Progenitor cell of endocrine pancreas (in vitro differentiated cells): ENCODE measurements at regions not wholly inside any gene's neighbourhood (a gene's known extent, or its start where the extent isn't known, plus 50 kb on each side); places are given as distances from the start of the nearest gene placed in this dataset.

Experiments
- DNase-seq: peaks from one replicate; pipeline ENCODE4 v3.0.0; 2021; ENCODE audit warnings: low spot score; ENCODE audit not compliant: unreplicated experiment
- H3K27ac Mint-ChIP-seq: 2 replicates; pipeline ENCODE4 v1.8.0; 2021; ENCODE audit warnings: mild to moderate bottlenecking, moderate library complexity, mixed read lengths
- H3K27me3 Mint-ChIP-seq: 2 replicates; pipeline ENCODE4 v1.8.0; 2021; ENCODE audit warnings: mixed read lengths
- H3K36me3 Mint-ChIP-seq: 2 replicates; pipeline ENCODE4 v1.8.0; 2022; ENCODE audit warnings: mixed read lengths; ENCODE audit not compliant: insufficient read depth
- H3K4me1 Mint-ChIP-seq: 2 replicates; pipeline ENCODE4 v1.8.0; 2021; ENCODE audit warnings: low read depth, mixed read lengths
- H3K4me3 Mint-ChIP-seq: 2 replicates; pipeline ENCODE4 v1.8.0; 2021; ENCODE audit warnings: low read depth, mild to moderate bottlenecking, moderate library complexity, mixed read lengths
- H3K9me3 Mint-ChIP-seq: 2 replicates; pipeline ENCODE4 v1.8.0; 2021; ENCODE audit warnings: low read depth, mixed read lengths
- TF ChIP-seq, protein P1 (sequence below): fragments of 200-600 bp; sonication (generic); IDR thresholded peaks from one replicate; pipeline ENCODE4 v1.5.0; 2021; ENCODE audit warnings: antibody characterized with exemption, mild to moderate bottlenecking; ENCODE audit not compliant: unreplicated experiment

DNA sequence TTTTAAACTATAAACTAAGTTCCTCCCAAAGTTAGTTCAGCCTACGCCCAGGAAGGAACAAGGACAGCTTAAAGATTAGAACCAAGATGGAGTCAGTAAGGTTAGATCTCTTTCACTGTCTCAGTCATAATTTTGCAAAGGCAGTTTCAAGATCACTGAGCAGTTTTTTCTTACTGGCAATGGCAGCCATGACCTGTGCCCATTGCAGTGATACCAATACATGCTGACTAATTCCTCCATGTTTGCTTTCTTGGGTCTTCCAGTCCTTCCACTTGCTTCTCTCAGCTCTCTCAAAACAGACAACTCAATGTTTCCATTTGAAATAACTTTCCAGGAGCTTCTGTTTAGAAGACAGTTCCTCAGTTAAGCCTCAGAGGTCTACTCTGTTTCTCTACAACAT, 79.5 kb downstream of the PCDH18 start:
- Mint-ChIP-seq H3K4me3 (no peak overlapping the region), H3K9me3 (no peaks in the 10 kb centered on the region), H3K27me3 (no peaks in the 10 kb centered on the region), H3K4me1 (peaks cover 3% of the 10 kb centered on the region), H3K27ac (no peak overlapping the region), H3K36me3 (no peaks in the 10 kb centered on the region)
- DNase-seq = no peak
- TF ChIP-seq, protein P1, sequence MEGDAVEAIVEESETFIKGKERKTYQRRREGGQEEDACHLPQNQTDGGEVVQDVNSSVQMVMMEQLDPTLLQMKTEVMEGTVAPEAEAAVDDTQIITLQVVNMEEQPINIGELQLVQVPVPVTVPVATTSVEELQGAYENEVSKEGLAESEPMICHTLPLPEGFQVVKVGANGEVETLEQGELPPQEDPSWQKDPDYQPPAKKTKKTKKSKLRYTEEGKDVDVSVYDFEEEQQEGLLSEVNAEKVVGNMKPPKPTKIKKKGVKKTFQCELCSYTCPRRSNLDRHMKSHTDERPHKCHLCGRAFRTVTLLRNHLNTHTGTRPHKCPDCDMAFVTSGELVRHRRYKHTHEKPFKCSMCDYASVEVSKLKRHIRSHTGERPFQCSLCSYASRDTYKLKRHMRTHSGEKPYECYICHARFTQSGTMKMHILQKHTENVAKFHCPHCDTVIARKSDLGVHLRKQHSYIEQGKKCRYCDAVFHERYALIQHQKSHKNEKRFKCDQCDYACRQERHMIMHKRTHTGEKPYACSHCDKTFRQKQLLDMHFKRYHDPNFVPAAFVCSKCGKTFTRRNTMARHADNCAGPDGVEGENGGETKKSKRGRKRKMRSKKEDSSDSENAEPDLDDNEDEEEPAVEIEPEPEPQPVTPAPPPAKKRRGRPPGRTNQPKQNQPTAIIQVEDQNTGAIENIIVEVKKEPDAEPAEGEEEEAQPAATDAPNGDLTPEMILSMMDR = no peak

DNA sequence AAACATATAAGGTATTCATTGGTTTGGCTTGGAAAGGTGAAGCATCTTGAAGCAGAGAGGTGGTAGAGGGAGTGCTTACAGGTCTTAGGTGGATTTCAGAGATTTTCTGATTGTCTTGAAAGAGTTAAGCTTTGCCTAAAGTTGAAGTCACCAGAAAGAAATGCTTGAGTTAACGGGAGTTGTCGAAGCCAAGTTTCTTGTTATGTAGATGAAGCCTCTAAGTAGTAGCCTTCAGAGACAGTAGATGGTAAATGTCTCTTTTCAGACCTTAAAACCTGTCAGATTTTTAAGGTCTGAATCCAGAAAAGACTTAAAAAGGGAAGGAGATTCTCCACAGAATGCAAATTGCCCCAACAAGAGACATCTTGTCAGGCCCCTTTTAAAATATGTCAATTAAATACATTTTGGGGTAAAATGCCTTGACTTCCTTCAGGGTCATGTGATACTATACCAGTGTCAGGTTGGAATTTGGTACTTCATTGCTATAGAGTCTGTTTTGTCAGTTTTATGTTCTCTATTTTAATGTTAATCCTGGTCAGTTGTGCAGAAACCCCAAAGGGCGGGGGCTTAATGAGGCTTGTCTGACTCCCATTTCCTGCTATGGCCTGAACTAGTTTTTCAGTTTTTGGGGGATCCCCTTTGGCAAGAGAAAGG, 81.0 kb downstream of the PCDH18 start:
- no peaks in the 10 kb centered on the region for H3K27me3 Mint-ChIP-seq
- H3K9me3 Mint-ChIP-seq = no peaks in the 10 kb centered on the region
- H3K27ac Mint-ChIP-seq = no peak overlapping the region
- no peak for DNase-seq
- no peaks in the 10 kb centered on the region for H3K36me3 Mint-ChIP-seq
- H3K4me3 Mint-ChIP-seq = no peak overlapping the region
- H3K4me1 Mint-ChIP-seq = peaks cover 3% of the 10 kb centered on the region
- TF ChIP-seq, protein P1 = no peak

DNA sequence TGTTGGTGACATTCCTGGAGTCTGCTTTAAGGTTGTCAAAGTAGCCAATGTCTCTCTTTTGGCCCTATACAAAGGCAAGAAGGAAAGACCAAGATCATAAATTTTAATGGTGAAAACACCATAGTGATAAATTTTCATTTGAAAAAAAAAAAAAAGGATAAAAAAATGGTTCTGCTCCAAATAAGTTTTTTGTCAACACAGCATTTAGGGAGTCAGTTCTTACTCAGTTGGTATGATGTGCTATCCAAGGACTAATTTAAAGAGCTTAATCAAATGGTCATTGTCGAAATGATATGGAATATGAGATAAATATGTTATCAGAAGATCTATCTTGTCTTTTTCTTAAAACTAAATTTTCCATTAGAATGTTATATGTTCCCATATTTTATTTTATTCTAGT, 83.9 kb downstream of the PCDH18 start:
- TF ChIP-seq, protein P1 = no peak
- no peak for DNase-seq
- peaks cover 3% of the 10 kb centered on the region for H3K4me1 Mint-ChIP-seq
- H3K27me3 Mint-ChIP-seq = no peaks in the 10 kb centered on the region
- no peaks in the 10 kb centered on the region for H3K36me3 Mint-ChIP-seq
- H3K27ac Mint-ChIP-seq = no peak overlapping the region
- no peak overlapping the region for H3K4me3 Mint-ChIP-seq
- H3K9me3 Mint-ChIP-seq = no peaks in the 10 kb centered on the region

DNA sequence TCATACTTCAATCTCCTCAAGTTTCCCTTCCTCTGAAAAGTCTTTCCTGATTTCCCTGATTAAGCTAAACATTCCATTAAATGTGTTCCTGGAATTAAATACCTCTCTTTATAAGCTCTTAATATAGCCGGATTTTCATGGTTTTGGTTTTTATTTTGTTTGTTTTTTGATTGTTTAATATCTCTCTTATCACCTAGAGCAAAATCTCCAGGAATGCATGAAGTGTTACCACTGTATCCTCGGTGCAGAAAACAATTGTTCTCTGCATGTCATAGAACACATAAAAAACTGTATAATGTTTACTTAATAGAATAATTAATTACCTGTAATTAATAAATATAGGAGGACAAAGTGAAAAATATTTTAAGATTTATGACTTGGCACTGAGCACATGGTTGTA, 86.2 kb downstream of the PCDH18 start:
- H3K4me1 Mint-ChIP-seq = peaks cover 3% of the 10 kb centered on the region
- H3K27me3 Mint-ChIP-seq = no peaks in the 10 kb centered on the region
- H3K9me3 Mint-ChIP-seq = no peaks in the 10 kb centered on the region
- no peak overlapping the region for H3K4me3 Mint-ChIP-seq
- TF ChIP-seq, protein P1 = no peak
- no peak overlapping the region for H3K27ac Mint-ChIP-seq
- H3K36me3 Mint-ChIP-seq = no peaks in the 10 kb centered on the region
- no peak for DNase-seq

DNA sequence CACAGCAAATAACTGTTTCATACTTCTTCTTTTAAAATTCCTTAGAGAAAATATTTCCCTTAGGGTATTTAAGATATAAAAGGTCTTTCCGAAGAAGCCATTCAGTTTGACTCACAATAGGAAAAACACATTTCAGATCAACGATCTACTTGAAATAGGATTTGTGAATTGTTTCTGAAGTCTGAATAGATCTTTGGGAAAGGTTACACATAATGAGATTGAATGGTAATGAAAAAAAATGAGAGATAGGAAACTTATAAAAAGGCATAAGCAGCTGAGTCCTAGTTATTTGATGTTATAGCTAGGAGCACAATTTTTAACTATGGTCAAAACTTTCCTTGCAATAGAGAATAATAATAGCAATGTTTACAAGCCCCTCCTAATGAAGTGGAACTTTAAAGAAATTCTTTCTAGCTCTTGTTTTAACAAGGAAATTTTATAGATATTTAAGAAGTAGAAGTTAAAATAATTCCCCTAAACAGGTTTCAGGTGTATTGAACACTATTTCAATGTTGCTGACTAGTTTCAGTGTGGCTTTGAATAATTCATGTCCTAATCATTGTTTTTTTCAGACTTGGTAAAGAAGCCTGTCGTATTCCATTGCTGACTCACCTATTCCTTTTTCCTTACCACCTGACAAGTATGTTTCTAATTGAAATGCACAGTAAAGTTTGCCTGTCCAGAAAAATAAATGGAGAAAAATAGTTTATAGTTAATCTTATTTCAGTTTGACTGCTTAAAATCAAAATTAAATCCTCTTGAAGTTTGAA, 89.1 kb downstream of the PCDH18 start:
- Mint-ChIP-seq H3K36me3 (no peaks in the 10 kb centered on the region), H3K27ac (no peak overlapping the region), H3K4me1 (peaks cover 3% of the 10 kb centered on the region), H3K4me3 (no peak overlapping the region), H3K9me3 (peaks cover 3% of the 10 kb centered on the region), H3K27me3 (no peaks in the 10 kb centered on the region)
- TF ChIP-seq, protein P1 = no peak
- DNase-seq = no peak
